AG09309 (cell line): ENCODE measurements at regions not wholly inside any gene's neighbourhood (a gene's known extent, or its start where the extent isn't known, plus 50 kb on each side); places are given as distances from the start of the nearest gene placed in this dataset.
A peak's percentile ranks its signal among the peaks of the same experiment; 100 is the strongest.

ENCODE experiments used
- DNase-seq: peaks from one replicate; pipeline ENCODE4 v3.0.0-alpha.2; 2010; ENCODE audit warnings: low read depth
- H3K4me3 ChIP-seq: 2 replicates; pipeline ENCODE4 v1.5.1; 2011; ENCODE audit warnings: mild to moderate bottlenecking, low read depth, low read length, moderate library complexity; ENCODE audit not compliant: control insufficient read depth
- CTCF ChIP-seq: IDR thresholded peaks from 2 replicates; pipeline ENCODE4 v1.5.1; 2011; ENCODE audit warnings: mild to moderate bottlenecking, low read depth, low read length, inconsistent platforms; ENCODE audit not compliant: insufficient read depth, control insufficient read depth; ENCODE audit errors: missing control alignments

- DNase-seq: no peak
- TF ChIP-seq CTCF: no peak
Measured at GRCh38 chr15:98501192-98501591, 147.1 kb upstream of the IGF1R start.

GRCh38 chr15:98501632-98502031, 146.7 kb upstream of the IGF1R start:
- no peak for TF ChIP-seq CTCF
- no peak overlapping the region for H3K4me3 ChIP-seq
- DNase-seq: no peak

More at GRCh38 chr15:98501192-98501591, 147.1 kb upstream of the IGF1R start:
- no peak overlapping the region for H3K4me3 ChIP-seq

GRCh38 chr15:98503970-98504369, 144.4 kb upstream of the IGF1R start:
- DNase-seq: peak; percentile 54
- no peak for TF ChIP-seq CTCF
- no peak overlapping the region for H3K4me3 ChIP-seq

DNA sequence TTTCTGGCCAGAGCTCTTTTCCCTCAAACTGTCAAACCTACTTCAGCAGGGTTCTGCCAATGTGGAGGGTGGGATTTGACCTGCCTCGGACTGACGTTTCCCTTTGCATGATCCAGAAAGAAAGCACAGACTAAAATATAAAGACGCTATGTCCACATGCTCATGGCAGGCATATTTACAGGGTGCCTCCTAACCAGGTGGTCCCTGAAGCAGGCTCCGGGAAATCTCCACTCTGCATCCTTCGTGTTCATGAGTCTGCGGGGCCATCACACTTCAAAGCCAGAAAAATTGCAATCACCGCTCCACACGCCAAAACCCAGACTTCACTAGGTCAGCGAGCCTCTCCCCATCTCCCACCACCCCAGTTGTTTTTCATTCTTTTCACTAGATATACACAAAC, 143.3 kb upstream of the IGF1R start:
- H3K4me3 ChIP-seq: no peak overlapping the region
- DNase-seq: no peak
- no peak for TF ChIP-seq CTCF

DNA sequence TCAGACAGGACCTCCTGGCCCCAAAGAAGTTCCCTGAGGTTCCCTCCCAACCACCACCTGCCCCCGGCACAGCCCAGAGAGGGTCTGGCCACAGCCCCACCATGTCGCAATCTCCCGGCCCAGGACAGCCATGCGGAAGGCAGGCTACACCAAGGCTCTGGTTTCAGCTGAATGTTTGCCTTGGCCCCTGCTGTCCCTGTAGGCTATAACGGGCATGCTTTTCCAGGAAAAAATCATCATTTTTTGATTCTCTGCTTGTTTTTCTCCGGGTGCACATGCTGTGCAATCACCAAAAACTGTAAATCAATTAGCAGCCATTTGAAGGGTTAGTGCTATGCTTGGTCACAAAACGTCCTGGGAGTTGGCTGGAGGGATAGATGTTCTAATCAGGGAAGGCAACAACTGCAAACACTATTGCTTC, 142.7 kb upstream of the IGF1R start:
- no peak for TF ChIP-seq CTCF
- H3K4me3 ChIP-seq: no peak overlapping the region
- no peak for DNase-seq

GRCh38 chr15:98506172-98506571, 142.2 kb upstream of the IGF1R start:
- no peak overlapping the region for H3K4me3 ChIP-seq
- DNase-seq: no peak
- no peak for TF ChIP-seq CTCF

- DNase-seq: no peak
- TF ChIP-seq CTCF: no peak
- H3K4me3 ChIP-seq: no peak overlapping the region
Measured at GRCh38 chr15:98506711-98507110, 141.6 kb upstream of the IGF1R start.
